SH-SY5Y (cell line): ENCODE measurements at regions not wholly inside any gene's neighbourhood (a gene's known extent, or its start where the extent isn't known, plus 50 kb on each side); places are given as distances from the start of the nearest gene placed in this dataset.

Experiments
- GATA2 ChIP-seq: IDR thresholded peaks from 2 replicates; pipeline ENCODE4 v1.6.1; 2011; ENCODE audit warnings: mild to moderate bottlenecking, low read depth, low read length
- GATA3 ChIP-seq: IDR thresholded peaks from 2 replicates; pipeline ENCODE4 v1.6.1; 2011; ENCODE audit warnings: low read depth, mild to moderate bottlenecking, low read length, moderate library complexity

DNA sequence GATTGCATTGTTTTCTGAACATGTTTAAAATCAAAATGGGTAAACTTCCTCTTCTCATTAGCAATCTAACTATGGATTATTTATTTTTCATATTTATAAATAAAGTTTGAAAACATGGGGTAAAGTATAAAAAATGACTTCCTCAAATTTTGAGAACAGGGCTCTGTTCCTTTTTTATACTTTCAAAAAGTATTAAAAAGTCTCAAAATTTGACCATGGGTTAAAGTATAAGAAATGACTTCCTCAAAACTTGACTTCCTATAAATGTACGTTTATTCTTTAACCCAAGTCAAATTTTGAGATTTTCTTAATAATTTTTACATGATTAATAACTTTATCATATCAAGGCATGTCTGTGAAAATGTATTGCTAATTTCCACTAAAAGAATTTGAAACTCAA lies 512.4 kb downstream of the GALR1 start:
- TF ChIP-seq GATA3 (no peak), GATA2 (no peak)
